DOHH2 (cell line): ENCODE measurements at regions not wholly inside any gene's neighbourhood (a gene's known extent, or its start where the extent isn't known, plus 50 kb on each side); places are given as distances from the start of the nearest gene placed in this dataset.

Experiments used
- H3F3A ChIP-seq: fragments of 200-600 bp; sonication (generic), shearing (Covaris generic); 2 replicates; pipeline ENCODE4 v1.6.0; 2016; ENCODE audit warnings: antibody characterized with exemption, mild to moderate bottlenecking; ENCODE audit not compliant: control insufficient read depth, insufficient read depth
- H3K27ac ChIP-seq: fragments of 200-600 bp; sonication (generic); 2 replicates; pipeline ENCODE4 v1.5.1; 2014; ENCODE audit warnings: low read depth, mild to moderate bottlenecking, low read length, moderate library complexity
- H3K27me3 ChIP-seq: fragments of 200-600 bp; sonication (generic); 2 replicates; pipeline ENCODE4 v1.6.1; 2014; ENCODE audit warnings: mild to moderate bottlenecking, low read length, mixed read lengths; ENCODE audit not compliant: control insufficient read depth
- H3K36me3 ChIP-seq: fragments of 200-600 bp; sonication (generic); 2 replicates; pipeline ENCODE4 v1.6.1; 2014; ENCODE audit warnings: mild to moderate bottlenecking, low read length, moderate library complexity, mixed read lengths; ENCODE audit not compliant: control insufficient read depth
- H3K4me1 ChIP-seq: fragments of 200-600 bp; sonication (generic); 2 replicates; pipeline ENCODE4 v1.6.1; 2014; ENCODE audit warnings: mild to moderate bottlenecking, low read length, mixed read lengths; ENCODE audit not compliant: control insufficient read depth
- H3K4me2 ChIP-seq: fragments of 200-600 bp; sonication (generic); 2 replicates; pipeline ENCODE4 v1.6.0; 2014; ENCODE audit warnings: mild to moderate bottlenecking, low read length, moderate library complexity
- H3K4me3 ChIP-seq: fragments of 200-600 bp; sonication (generic); 2 replicates; pipeline ENCODE4 v1.5.1; 2014; ENCODE audit warnings: mild to moderate bottlenecking, low read length, mixed read lengths
- H3K79me2 ChIP-seq: fragments of 200-600 bp; sonication (generic); 2 replicates; pipeline ENCODE4 v1.6.1; 2014; ENCODE audit warnings: mild to moderate bottlenecking, low read length, mixed read lengths; ENCODE audit not compliant: control insufficient read depth
- H3K9me2 ChIP-seq: fragments of 200-600 bp; sonication (generic); replicated peaks from 2 replicates; pipeline ENCODE4 v1.6.1; 2014; ENCODE audit warnings: mild to moderate bottlenecking, low read length, mixed read lengths; ENCODE audit not compliant: control insufficient read depth
- H3K9me3 ChIP-seq: fragments of 200-600 bp; sonication (generic); 2 replicates; pipeline ENCODE4 v1.6.1; 2014; ENCODE audit warnings: antibody characterized with exemption, low read length, mixed read lengths; ENCODE audit not compliant: control insufficient read depth, insufficient read depth
- H4K20me1 ChIP-seq: fragments of 200-600 bp; sonication (generic); 2 replicates; pipeline ENCODE4 v1.6.0; 2014; ENCODE audit warnings: low read depth, mild to moderate bottlenecking, antibody characterized with exemption, low read length, moderate library complexity; ENCODE audit not compliant: control insufficient read depth, insufficient read depth
- CTCF ChIP-seq: fragments of 200-600 bp; sonication (generic); IDR thresholded peaks from one replicate; pipeline ENCODE4 v1.5.1; 2014; ENCODE audit warnings: antibody characterized with exemption, mild to moderate bottlenecking, low read depth, low read length; ENCODE audit not compliant: poor library complexity, severe bottlenecking
- EZH2phosphoT487 ChIP-seq: fragments of 200-600 bp; sonication (generic); IDR thresholded peaks from 2 replicates; pipeline ENCODE4 v1.6.1; 2017; ENCODE audit warnings: borderline replicate concordance, mild to moderate bottlenecking, antibody characterized with exemption, low read length, moderate library complexity, mixed read lengths

DNA sequence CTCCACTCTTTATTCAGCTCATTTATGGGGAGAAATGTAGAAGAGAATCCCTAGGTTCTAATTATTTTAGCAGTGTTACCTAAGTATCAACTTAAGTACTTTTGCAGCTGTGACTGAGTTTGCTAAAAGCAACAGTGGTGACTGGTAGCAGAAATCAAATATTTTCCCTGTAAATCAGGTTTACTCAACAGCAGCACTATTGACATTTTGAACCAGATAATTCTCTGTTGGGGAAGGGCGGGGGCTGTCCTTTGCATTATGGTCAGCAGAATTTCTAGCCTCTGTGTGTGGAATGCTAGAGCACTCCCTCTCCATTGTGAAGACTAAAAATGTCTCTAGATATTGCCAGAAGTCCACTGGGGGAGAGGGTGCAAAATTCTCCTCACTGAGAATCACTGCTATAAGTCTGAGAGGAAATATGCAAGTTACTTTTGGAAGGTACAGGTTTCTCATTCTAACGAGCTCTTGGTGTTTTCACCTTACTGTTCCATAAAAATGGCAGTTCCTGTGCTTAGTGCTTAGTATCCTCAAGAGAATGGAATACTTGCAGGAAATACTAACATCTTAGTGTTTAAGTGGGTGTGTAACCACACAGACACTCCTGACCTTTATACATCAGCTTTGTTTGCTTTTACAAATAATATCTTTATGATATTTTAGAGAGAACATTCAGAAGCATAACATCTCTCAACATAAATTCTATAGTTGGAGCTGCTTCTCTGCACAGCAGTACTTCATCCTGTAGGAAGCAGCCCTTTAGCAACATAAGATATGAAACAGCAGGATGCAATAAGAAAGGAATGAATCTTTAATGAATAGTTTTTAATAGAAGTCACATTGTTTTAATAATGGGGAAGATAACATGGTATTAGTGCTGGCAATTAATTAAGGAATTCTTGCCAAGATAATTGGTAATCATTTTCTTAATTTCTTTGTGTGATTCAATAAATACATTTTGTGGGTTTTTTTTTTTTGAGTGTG, 246.5 kb upstream of the GOLIM4 start:
- no peak overlapping the region for H3K4me3 ChIP-seq
- H3K79me2 ChIP-seq: no peaks in the 10 kb centered on the region
- no peaks in the 10 kb centered on the region for H3K4me1 ChIP-seq
- no peak overlapping the region for H3K4me2 ChIP-seq
- H3K9me3 ChIP-seq: no peaks in the 10 kb centered on the region
- no peak overlapping the region for H3K27ac ChIP-seq
- H3F3A ChIP-seq: no peaks in the 10 kb centered on the region
- no peak for TF ChIP-seq CTCF
- no peak for TF ChIP-seq EZH2phosphoT487
- H4K20me1 ChIP-seq: no peaks in the 10 kb centered on the region
- no peaks in the 10 kb centered on the region for H3K36me3 ChIP-seq
- no peaks in the 10 kb centered on the region for H3K27me3 ChIP-seq
- H3K9me2 ChIP-seq: no peaks in the 10 kb centered on the region

- Histone ChIP-seq H3K4me2 (no peak overlapping the region), H4K20me1 (no peaks in the 10 kb centered on the region), H3K9me2 (no peaks in the 10 kb centered on the region), H3K27me3 (no peaks in the 10 kb centered on the region), H3K4me3 (no peak overlapping the region), H3K4me1 (no peaks in the 10 kb centered on the region), H3K9me3 (no peaks in the 10 kb centered on the region), H3K79me2 (no peaks in the 10 kb centered on the region), H3F3A (no peaks in the 10 kb centered on the region), H3K27ac (no peak overlapping the region), H3K36me3 (no peaks in the 10 kb centered on the region)
- TF ChIP-seq CTCF (no peak), EZH2phosphoT487 (no peak)
Observed at GRCh38 chr3:168341192-168341815, 245.6 kb upstream of the GOLIM4 start.

- no peaks in the 10 kb centered on the region for H3K9me3 ChIP-seq
- no peak overlapping the region for H3K27ac ChIP-seq
- H3K4me3 ChIP-seq: no peak overlapping the region
- no peaks in the 10 kb centered on the region for H3K27me3 ChIP-seq
- no peaks in the 10 kb centered on the region for H3K36me3 ChIP-seq
- no peaks in the 10 kb centered on the region for H4K20me1 ChIP-seq
- TF ChIP-seq CTCF: no peak
- no peak for TF ChIP-seq EZH2phosphoT487
- H3K4me1 ChIP-seq: no peaks in the 10 kb centered on the region
- no peaks in the 10 kb centered on the region for H3F3A ChIP-seq
- H3K9me2 ChIP-seq: no peaks in the 10 kb centered on the region
- H3K4me2 ChIP-seq: no peak overlapping the region
- H3K79me2 ChIP-seq: no peaks in the 10 kb centered on the region
Observed at GRCh38 chr3:168338161-168338560, 242.4 kb upstream of the GOLIM4 start.
